GM03348 (cell line): ENCODE measurements at regions not wholly inside any gene's neighbourhood (a gene's known extent, or its start where the extent isn't known, plus 50 kb on each side); places are given as distances from the start of the nearest gene placed in this dataset.
"Not testable (repeated sequence)": the region's sequence is repeated elsewhere in the genome, so short reads cannot be mapped to it uniquely, and the experiment has no call there.

Experiments
- DNase-seq: peaks from one replicate; pipeline ENCODE4 v3.0.0; 2012; ENCODE audit warnings: low spot score

DNA sequence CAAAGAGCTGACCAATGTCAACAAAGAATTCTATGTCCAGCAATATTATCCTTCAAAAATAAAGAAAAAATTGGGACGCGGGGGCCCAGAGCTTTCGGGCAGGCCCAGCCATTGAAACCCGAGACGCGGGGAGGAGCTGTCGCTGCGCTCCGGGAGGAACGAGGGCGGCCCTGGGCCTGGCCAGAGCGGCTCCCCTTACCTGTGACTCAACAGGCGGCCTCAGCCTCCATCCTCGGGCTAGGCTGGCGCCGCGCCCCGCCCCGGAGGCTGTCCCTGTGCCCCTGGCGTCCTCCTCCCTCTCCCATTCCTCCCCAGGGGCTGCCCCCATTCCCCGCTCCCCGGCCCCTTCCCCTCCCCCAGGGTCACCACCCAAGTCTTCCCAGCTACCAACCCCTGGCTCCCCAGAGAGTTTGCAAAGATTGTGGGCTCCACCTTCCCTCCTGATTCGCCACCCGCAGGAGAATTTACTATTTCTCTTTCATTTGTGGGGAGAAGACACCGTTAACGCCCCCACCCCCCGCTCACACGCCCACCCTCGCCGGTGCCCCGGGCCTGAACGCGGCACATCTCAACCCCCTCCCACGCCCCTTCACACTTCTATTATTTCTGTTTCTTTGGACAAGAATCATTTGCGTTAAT, 127.9 kb downstream of the ARRDC4 start:
- DNase-seq = not testable (repeated sequence)

- DNase-seq = not testable (repeated sequence)
These were observed 128.8 kb downstream of the ARRDC4 start for GRCh38 chr15:98089352-98089751.

DNA sequence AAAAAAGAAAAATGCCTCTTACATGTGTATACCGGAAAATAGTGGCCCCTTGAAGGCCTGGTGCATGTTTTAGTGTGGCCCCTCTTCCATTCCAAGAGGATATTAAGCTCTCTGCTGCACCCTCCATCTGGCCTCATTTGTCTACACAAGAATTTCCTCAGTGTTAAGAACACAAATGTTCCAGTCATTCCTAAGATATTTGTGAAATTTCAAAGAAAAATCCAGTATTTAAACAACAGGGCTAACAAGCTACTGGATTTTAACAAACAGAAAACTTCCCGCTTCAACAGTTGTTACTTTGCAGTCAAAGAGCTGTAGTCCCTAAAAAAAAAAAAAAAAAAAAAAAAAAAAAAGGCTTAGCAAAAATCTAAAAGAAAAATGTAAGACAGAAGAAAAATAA, 137.5 kb downstream of the ARRDC4 start:
- not testable (repeated sequence) for DNase-seq

GRCh38 chr15:98100606-98101005, 140.1 kb downstream of the ARRDC4 start:
- DNase-seq = not testable (repeated sequence)

GRCh38 chr15:98103570-98103969, 143.1 kb downstream of the ARRDC4 start:
- no peak for DNase-seq

- DNase-seq = not testable (repeated sequence)
These were observed 144.1 kb downstream of the ARRDC4 start for GRCh38 chr15:98104386-98105151.

GRCh38 chr15:98106615-98107194, 146.2 kb downstream of the ARRDC4 start:
- DNase-seq = not testable (repeated sequence)

DNA sequence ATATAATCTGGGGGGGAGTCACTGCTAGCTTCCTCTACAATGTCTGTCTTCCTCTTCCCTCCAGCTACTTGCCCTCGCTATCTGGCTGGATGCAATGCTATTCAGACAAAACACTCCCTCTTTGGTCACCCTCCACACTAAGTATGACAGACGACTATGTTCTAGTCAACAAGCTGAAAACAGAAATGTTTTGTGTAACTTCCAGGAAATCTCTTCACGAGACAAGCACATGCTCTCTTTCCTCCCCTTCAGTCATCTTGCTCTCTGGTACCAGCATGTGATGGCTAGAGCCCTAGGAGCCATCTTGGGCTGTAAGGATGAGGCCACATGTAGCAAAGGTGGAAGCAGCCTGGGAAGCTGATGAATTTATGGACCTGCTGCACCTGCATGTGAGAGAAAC, 151.3 kb downstream of the ARRDC4 start:
- DNase-seq = no peak

DNA sequence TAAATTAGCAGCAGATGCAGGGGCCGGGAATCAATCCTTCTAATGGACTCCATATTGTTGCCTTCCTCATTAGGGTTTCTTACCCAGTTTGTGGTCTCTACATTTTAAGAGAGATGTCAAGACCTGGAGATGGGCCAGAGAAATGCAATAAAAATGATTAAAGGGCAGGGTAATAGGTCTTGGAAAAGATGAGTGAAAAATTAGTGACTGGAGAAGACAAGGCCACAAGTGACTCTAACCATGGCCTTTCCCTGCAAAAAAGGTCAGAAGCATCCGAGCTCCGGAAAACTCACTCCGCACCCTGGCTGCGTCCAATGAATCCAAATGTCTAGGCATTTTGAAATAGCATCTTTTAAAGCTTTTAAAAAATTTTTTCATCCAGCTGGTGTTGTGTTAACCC, 152.8 kb downstream of the ARRDC4 start:
- DNase-seq = no peak

GRCh38 chr15:98120561-98120960, 160.1 kb downstream of the ARRDC4 start:
- peak; percentile 19 for DNase-seq

DNA sequence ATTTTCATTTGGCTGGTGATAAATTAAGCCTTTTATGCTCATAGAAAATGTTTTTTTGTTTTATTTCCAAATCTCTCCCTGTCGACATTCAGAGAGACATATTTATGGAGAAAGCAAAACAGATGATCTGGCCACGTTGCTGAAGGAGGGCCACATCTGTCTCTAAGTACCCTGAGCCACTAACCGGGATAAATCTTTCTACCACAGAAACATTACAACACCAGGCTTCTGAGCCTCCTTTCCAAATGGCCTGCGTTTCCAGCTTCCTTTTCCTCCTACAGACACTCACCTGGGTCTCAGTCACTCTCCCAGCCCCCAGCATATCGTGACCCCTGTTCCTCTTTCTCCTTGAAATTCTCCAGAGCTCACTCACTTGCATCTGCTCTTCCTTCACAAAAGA, 161.0 kb downstream of the ARRDC4 start:
- DNase-seq = peak; percentile 13

- no peak for DNase-seq
These were observed 161.5 kb downstream of the ARRDC4 start for GRCh38 chr15:98121957-98122356.

- DNase-seq = peak; percentile 43
These were observed 162.8 kb downstream of the ARRDC4 start for GRCh38 chr15:98123297-98123696.

GRCh38 chr15:98123834-98124233, 163.3 kb downstream of the ARRDC4 start:
- peak; percentile 74 for DNase-seq

DNA sequence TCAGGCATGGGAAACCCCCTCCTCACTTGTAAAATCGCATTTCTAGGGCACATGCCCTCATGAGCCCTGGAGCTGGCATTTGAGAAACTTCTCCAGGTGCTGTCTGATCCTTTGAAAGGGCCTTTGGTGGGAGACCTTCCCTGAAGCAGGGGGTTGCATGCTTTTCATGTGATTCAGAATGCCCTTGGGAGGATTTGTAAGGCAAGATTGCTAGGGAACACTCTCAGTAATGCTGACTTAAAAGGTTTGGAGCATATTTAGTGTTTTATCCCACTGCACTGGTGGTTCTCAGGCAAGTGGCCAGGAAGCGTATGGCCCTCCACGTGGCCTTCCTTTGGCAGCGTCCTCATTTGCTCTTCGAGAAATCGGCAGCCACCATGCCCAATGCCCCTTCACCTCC, 164.1 kb downstream of the ARRDC4 start:
- peak; percentile 26 for DNase-seq

DNA sequence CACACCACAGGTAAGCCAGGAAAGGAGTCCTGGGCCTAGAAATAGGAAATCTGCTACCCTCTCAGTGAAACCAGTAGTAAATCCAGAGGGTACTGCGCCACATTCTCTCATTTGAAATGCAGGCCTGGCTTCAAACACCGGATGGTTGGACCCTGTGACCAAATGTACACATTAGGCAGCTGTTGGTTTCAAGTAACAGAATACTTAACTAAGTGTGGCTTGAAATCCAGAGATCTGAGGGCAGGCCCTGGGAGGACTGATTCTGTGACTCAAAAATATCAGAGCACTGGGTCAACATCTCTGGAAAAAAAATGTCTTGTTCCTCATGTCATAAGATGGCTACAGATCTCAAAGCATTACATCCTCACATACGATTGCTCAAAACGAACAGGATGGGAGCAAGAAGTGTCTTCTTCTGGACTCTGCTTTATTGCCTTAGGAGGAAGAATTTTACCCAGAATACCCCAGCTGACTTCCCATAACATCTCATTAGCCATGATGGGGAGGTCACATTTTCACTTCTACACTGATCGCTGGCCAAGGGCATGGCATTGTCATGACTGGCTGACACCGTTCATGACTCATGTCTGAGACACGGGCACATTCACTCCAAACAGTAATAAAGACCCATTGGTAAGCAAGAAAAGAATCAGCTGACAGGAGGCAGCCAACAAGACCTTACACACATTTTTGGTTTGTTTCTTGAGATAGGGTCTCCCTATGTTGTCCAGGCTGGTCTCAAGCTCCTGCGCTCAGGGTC, 166.0 kb downstream of the ARRDC4 start:
- peak; percentile 24 for DNase-seq

DNA sequence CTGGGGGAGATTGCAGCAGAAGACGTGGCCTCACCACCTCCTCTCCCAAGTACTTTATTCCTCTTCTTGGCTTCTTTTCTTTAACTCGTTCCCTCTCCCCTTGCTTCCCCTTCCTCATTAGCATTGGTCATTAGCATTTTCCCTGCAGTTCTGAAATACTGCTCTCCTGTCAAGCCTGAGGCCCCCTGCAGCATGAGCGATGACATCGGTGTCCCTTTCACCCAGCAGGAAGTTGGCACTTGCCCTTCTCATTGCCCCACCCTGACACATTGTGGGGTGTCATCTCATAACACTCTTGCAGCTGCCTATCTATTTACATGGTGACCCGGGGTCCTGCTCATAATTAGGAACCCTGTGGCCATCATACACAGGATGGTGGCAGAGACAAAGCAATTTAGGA, 167.1 kb downstream of the ARRDC4 start:
- DNase-seq = no peak

DNA sequence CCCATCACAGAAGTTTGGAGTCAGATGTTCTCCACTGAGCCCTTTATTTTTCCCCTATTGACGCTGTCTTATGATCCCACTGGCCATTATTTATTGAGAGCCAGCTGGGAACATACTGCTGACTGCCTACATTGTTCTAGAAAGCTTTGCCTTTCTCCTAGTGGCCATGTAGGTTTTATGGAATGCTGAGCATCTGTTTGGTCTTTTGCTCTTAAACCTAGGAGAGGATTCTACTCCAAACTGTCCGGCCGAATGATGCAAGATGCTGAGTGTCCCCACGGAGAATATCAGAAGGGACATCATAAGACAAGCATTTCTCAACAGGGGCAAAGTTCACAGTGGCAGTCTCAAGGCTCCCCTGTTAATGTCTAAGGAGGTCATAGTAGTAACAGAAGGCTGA, 171.4 kb downstream of the ARRDC4 start:
- no peak for DNase-seq

DNA sequence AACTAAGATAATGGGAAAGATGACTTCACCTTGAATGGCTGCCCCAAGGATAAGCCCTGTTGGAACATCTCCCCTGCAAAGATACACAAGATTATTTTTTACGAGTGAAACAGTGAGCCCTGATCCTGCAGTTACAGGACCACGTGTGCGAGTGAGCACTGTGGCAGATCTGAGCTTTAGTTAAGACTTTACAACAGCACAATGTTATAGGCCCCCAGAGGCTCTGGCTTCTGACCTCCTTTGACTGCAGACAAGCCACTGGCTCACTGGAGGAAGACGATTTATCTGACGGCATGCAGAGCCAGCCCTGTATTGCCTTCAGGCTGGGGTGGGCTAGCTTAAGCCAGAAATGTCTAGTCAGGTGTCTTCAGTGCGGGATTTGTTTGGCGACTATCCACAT, 174.4 kb downstream of the ARRDC4 start:
- no peak for DNase-seq

DNA sequence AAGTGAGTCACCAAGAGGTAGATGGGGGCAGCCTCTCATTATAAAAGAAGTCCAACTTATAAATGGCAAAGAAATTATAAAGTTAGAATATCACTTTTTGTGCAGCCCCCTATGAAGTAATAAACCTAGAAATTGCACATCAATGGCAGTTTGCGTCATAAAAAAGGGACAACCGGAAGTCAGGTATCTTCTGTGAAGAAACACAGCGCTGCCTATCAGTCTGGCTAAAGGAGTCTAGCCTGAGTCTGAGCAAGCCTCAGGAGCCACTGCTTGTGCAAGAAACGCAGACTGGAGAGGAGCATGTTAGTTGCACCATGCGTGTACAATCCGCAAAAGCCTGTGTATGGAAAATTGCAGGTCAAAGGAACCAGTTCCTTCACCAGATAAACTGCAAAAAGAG, 178.4 kb downstream of the ARRDC4 start:
- DNase-seq = no peak

DNA sequence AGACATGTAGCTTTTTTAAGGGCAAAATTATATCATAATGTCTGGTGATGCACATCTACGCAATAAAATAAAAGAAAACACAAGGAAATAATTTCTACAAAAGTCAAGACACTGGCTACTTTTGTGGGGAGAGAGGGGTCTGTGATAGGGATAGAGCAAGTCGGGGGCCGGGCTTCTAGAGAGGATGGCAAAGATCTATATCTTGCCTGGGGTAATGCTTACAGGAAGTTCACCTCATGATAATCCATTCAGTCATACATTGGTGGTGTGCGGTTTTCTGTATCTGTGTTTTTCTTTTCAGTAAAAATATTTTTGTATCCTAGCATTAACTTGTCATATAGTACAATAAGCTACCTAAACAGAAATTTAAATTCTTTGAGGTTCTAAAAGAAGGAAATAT, 178.8 kb downstream of the ARRDC4 start:
- DNase-seq = no peak

GRCh38 chr15:98142572-98142971, 182.1 kb downstream of the ARRDC4 start:
- no peak for DNase-seq

GRCh38 chr15:98143116-98143515, 182.6 kb downstream of the ARRDC4 start:
- no peak for DNase-seq
